OCI-LY1 (cell line): ENCODE measurements at regions not wholly inside any gene's neighbourhood (a gene's known extent, or its start where the extent isn't known, plus 50 kb on each side); places are given as distances from the start of the nearest gene placed in this dataset.

Experiments
- H2AFZ ChIP-seq: fragments of 200-600 bp; sonication (generic), shearing (Covaris generic); 2 replicates; pipeline ENCODE4 v1.6.0; 2014; ENCODE audit warnings: antibody characterized with exemption, mild to moderate bottlenecking, low read length
- H3F3A ChIP-seq: fragments of 200-600 bp; sonication (generic), shearing (Covaris generic); 2 replicates; pipeline ENCODE4 v1.6.0; 2014; ENCODE audit warnings: mild to moderate bottlenecking, antibody characterized with exemption, low read length, moderate library complexity; ENCODE audit not compliant: insufficient read depth
- H3K27ac ChIP-seq: fragments of 200-600 bp; sonication (generic); 2 replicates; pipeline ENCODE4 v1.5.1; 2014; ENCODE audit warnings: low read length, mixed run types, mild to moderate bottlenecking, low read depth; ENCODE audit not compliant: poor library complexity, severe bottlenecking
- H3K27me3 ChIP-seq: fragments of 200-600 bp; sonication (generic); 2 replicates; pipeline ENCODE4 v1.6.0; 2014; ENCODE audit warnings: antibody characterized with exemption, mild to moderate bottlenecking, low read length, moderate library complexity; ENCODE audit not compliant: insufficient read depth
- H3K36me3 ChIP-seq: fragments of 200-600 bp; sonication (generic); 2 replicates; pipeline ENCODE4 v1.6.1; 2014; ENCODE audit warnings: mild to moderate bottlenecking, antibody characterized with exemption, low read length, moderate library complexity, mixed read lengths; ENCODE audit not compliant: insufficient read depth
- H3K4me1 ChIP-seq: fragments of 200-600 bp; sonication (generic); 2 replicates; pipeline ENCODE4 v1.5.1; 2014; ENCODE audit warnings: mild to moderate bottlenecking, low read length, moderate library complexity; ENCODE audit not compliant: insufficient read depth, severe bottlenecking
- H3K4me2 ChIP-seq: fragments of 200-600 bp; sonication (generic), shearing (Covaris generic); 2 replicates; pipeline ENCODE4 v1.6.1; 2014; ENCODE audit warnings: low read length
- H3K4me3 ChIP-seq: fragments of 200-600 bp; sonication (generic); 2 replicates; pipeline ENCODE4 v1.5.1; 2014; ENCODE audit warnings: low read length, low read depth, mild to moderate bottlenecking, mixed read lengths; ENCODE audit not compliant: poor library complexity, severe bottlenecking
- H3K79me2 ChIP-seq: fragments of 200-600 bp; shearing (Covaris generic); 2 replicates; pipeline ENCODE4 v1.6.1; 2016; ENCODE audit warnings: mixed run types, low read length, mixed read lengths; ENCODE audit not compliant: insufficient read depth
- H3K9ac ChIP-seq: fragments of 200-600 bp; sonication (generic), shearing (Covaris generic); 2 replicates; pipeline ENCODE4 v1.6.1; 2014; ENCODE audit warnings: mild to moderate bottlenecking, low read length, mixed read lengths
- H3K9me2 ChIP-seq: fragments of 200-600 bp; sonication (generic), shearing (Covaris generic); 2 replicates; pipeline ENCODE4 v1.6.1; 2014; ENCODE audit warnings: low read depth, mild to moderate bottlenecking, low read length, mixed read lengths
- H3K9me3 ChIP-seq: fragments of 200-600 bp; shearing (Covaris generic); 2 replicates; pipeline ENCODE4 v1.6.1; 2014; ENCODE audit warnings: low read length, mixed read lengths
- H4K20me1 ChIP-seq: fragments of 200-600 bp; sonication (generic), shearing (Covaris generic); 2 replicates; pipeline ENCODE4 v1.6.0; 2016; ENCODE audit warnings: mild to moderate bottlenecking, low read length; ENCODE audit not compliant: insufficient read depth
- CTCF ChIP-seq: fragments of 200-600 bp; sonication (generic), shearing (Covaris generic); IDR thresholded peaks from 2 replicates; pipeline ENCODE4 v1.5.1; 2017; ENCODE audit warnings: mild to moderate bottlenecking, antibody characterized with exemption, low read length, moderate library complexity, mixed read lengths
- EZH2 ChIP-seq: fragments of 200-600 bp; sonication (generic), shearing (Covaris generic); IDR thresholded peaks from 2 replicates; pipeline ENCODE4 v1.8.0; 2017; ENCODE audit warnings: borderline replicate concordance, mixed run types, mild to moderate bottlenecking, antibody characterized with exemption, low read length, moderate library complexity, mixed read lengths

GRCh38 chr1:60825593-60825992, 256.8 kb upstream of the NFIA start:
- H3K9me3 ChIP-seq, result no peaks in the 10 kb centered on the region
- no peaks in the 10 kb centered on the region for H4K20me1 ChIP-seq
- no peak overlapping the region for H3K27ac ChIP-seq
- H2AFZ ChIP-seq, result no peak overlapping the region
- H3K4me2 ChIP-seq, result no peak overlapping the region
- H3K9me2 ChIP-seq, result no peaks in the 10 kb centered on the region
- no peaks in the 10 kb centered on the region for H3K4me1 ChIP-seq
- H3K9ac ChIP-seq, result no peak overlapping the region
- H3K27me3 ChIP-seq, result no peaks in the 10 kb centered on the region
- no peak for TF ChIP-seq EZH2
- TF ChIP-seq CTCF, result peak; percentile 10; the same call in 1 of the 2 replicates
- no peaks in the 10 kb centered on the region for H3K79me2 ChIP-seq
- H3K36me3 ChIP-seq, result no peaks in the 10 kb centered on the region
- H3K4me3 ChIP-seq, result no peak overlapping the region
- no peaks in the 10 kb centered on the region for H3F3A ChIP-seq

- H3K4me2 ChIP-seq, result no peak overlapping the region
- H3K4me3 ChIP-seq, result no peak overlapping the region
- H3F3A ChIP-seq, result no peaks in the 10 kb centered on the region
- H3K36me3 ChIP-seq, result no peaks in the 10 kb centered on the region
- TF ChIP-seq CTCF, result no peak
- no peak for TF ChIP-seq EZH2
- H3K9me3 ChIP-seq, result no peaks in the 10 kb centered on the region
- H2AFZ ChIP-seq, result no peak overlapping the region
- no peaks in the 10 kb centered on the region for H3K79me2 ChIP-seq
- no peak overlapping the region for H3K9ac ChIP-seq
- H3K9me2 ChIP-seq, result no peaks in the 10 kb centered on the region
- H3K4me1 ChIP-seq, result no peaks in the 10 kb centered on the region
- no peaks in the 10 kb centered on the region for H3K27me3 ChIP-seq
- no peak overlapping the region for H3K27ac ChIP-seq
- no peaks in the 10 kb centered on the region for H4K20me1 ChIP-seq
These were observed 259.2 kb upstream of the NFIA start for GRCh38 chr1:60823151-60823550.

GRCh38 chr1:60822252-60822651, 260.1 kb upstream of the NFIA start:
- H3K27ac ChIP-seq, result no peak overlapping the region
- no peak for TF ChIP-seq EZH2
- no peak for TF ChIP-seq CTCF
- H3K79me2 ChIP-seq, result no peaks in the 10 kb centered on the region
- H2AFZ ChIP-seq, result no peak overlapping the region
- no peaks in the 10 kb centered on the region for H3K27me3 ChIP-seq
- no peaks in the 10 kb centered on the region for H3K4me1 ChIP-seq
- H3K9ac ChIP-seq, result no peak overlapping the region
- no peak overlapping the region for H3K4me3 ChIP-seq
- no peaks in the 10 kb centered on the region for H3K36me3 ChIP-seq
- no peaks in the 10 kb centered on the region for H3K9me2 ChIP-seq
- no peaks in the 10 kb centered on the region for H3F3A ChIP-seq
- H3K9me3 ChIP-seq, result no peaks in the 10 kb centered on the region
- no peak overlapping the region for H3K4me2 ChIP-seq
- no peaks in the 10 kb centered on the region for H4K20me1 ChIP-seq
